ENCODE measurements at regions not wholly inside any gene's neighbourhood (a gene's known extent, or its start where the extent isn't known, plus 50 kb on each side); places are given as distances from the start of the nearest gene placed in this dataset.

DNA sequence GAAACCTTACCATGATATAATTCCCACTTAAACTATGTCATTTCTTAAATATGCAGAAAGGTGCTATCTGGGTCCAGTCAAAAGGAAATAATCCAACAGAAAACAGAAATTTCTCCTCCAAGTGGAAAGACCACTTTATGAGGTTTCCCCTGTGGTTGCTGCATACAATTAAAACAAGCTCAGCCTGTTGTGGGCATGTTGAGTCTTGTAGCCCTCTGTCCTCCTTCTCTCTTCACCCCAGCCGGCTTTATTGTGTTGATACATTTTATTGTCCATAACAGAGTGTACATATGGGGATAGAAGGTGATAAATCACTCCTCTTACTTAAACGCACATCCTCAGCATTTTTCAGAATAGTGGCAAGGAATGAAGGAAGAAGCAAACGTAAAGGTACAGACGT, 126.0 kb upstream of the MTNR1B start:
- ATAC-seq, result no peak
- no peak for DNase-seq
- Histone ChIP-seq H3K4me1 (no peaks in the 10 kb centered on the region), H3K36me3 (no peaks in the 10 kb centered on the region), H3K9me3 (no peaks in the 10 kb centered on the region), H3K27me3 (no peaks in the 10 kb centered on the region), H3K27ac (no peak overlapping the region), H3K4me3 (no peak overlapping the region)
- TF ChIP-seq, protein P1, sequence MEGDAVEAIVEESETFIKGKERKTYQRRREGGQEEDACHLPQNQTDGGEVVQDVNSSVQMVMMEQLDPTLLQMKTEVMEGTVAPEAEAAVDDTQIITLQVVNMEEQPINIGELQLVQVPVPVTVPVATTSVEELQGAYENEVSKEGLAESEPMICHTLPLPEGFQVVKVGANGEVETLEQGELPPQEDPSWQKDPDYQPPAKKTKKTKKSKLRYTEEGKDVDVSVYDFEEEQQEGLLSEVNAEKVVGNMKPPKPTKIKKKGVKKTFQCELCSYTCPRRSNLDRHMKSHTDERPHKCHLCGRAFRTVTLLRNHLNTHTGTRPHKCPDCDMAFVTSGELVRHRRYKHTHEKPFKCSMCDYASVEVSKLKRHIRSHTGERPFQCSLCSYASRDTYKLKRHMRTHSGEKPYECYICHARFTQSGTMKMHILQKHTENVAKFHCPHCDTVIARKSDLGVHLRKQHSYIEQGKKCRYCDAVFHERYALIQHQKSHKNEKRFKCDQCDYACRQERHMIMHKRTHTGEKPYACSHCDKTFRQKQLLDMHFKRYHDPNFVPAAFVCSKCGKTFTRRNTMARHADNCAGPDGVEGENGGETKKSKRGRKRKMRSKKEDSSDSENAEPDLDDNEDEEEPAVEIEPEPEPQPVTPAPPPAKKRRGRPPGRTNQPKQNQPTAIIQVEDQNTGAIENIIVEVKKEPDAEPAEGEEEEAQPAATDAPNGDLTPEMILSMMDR (IDR thresholded peaks at IDR 0.05), result no peak
- intact Hi-C loops (cut with DNase I), result no loop called here
- WGBS, 2 donors, result 88 to 93% methylated on average over 4 of the region's 4 CpGs

DNA sequence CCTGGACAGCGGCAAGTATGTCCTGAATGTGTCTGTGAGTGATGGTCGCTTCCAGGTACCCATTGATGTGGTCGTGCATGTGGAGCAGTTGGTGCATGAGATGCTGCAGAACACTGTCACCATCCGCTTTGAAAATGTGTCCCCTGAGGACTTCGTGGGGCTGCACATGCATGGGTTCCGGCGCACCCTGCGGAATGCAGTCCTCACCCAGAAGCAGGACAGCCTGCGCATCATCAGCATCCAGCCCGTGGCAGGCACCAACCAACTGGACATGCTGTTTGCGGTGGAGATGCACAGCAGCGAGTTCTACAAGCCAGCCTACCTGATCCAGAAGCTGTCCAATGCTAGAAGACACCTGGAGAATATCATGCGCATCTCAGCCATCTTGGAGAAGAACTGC, 125.3 kb upstream of the MTNR1B start:
- H3K27ac ChIP-seq, result no peak overlapping the region
- DNase-seq (no peak), ATAC-seq (no peak)
- H3K4me1 ChIP-seq, result no peaks in the 10 kb centered on the region
- TF ChIP-seq, protein P1 (IDR thresholded peaks at IDR 0.05), result no peak
- no peak overlapping the region for H3K4me3 ChIP-seq
- no peaks in the 10 kb centered on the region for H3K9me3 ChIP-seq
- H3K27me3 ChIP-seq, result no peaks in the 10 kb centered on the region
- 94 to 97% methylated on average over 13 of the region's 13 CpGs for WGBS, 2 donors
- H3K36me3 ChIP-seq, result no peaks in the 10 kb centered on the region
- intact Hi-C loops (cut with DNase I), result no loop called here

DNA sequence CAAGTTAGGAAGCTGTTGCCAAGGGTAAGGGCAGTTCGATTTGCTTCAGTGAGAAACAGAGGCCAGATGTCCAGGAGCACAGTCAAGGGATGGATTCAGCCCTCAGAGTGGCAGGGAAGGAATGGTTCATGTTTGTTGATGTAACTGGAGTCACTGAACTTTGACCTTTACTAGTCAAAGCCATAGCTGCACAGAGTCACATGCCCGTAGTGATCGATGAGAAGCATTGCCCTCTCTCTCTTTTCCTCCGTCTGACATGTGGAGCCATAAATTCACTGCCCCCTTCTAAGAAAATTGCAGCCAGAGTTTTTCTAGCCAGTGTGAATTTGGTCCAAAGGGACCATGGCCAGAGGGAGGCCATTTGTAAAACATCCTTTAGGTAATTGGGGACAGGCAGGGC, 124.1 kb upstream of the MTNR1B start:
- Histone ChIP-seq H3K9me3 (no peaks in the 10 kb centered on the region), H3K4me1 (no peaks in the 10 kb centered on the region), H3K36me3 (no peaks in the 10 kb centered on the region), H3K27me3 (no peaks in the 10 kb centered on the region), H3K4me3 (no peak overlapping the region), H3K27ac (no peak overlapping the region)
- WGBS, 2 donors, result 85 to 86% methylated on average over 4 of the region's 4 CpGs
- TF ChIP-seq, protein P1 (IDR thresholded peaks at IDR 0.05), result no peak
- ATAC-seq (no peak), DNase-seq (no peak)
- intact Hi-C loops (cut with DNase I), result no loop called here

DNA sequence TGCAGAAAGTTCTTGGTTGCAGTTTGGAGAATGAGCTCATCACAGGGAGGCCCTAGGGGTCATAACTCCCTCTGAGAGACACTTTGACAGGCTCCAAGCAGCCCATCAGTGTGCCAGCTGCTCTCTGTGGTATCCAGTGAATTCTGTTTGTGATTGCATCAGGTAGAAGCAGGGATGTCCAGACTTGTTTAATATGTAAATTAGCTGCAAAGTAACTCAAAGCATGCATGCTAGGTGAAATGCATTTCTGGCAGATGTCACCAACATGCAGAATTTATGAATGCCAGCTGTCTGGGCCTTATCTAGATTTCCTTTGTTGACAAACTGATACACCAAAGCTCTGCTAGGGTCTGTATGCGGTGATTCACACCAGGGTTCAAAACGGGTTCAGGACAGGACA, 123.6 kb upstream of the MTNR1B start:
- Histone ChIP-seq H3K4me1 (no peaks in the 10 kb centered on the region), H3K27me3 (no peaks in the 10 kb centered on the region), H3K36me3 (no peaks in the 10 kb centered on the region), H3K9me3 (no peaks in the 10 kb centered on the region), H3K4me3 (no peak overlapping the region), H3K27ac (no peak overlapping the region)
- WGBS, 2 donors, result 53 to 75% methylated on average over 2 of the region's 2 CpGs
- TF ChIP-seq, protein P1 (IDR thresholded peaks at IDR 0.05), result no peak
- intact Hi-C loops (cut with DNase I), result no loop called here
- DNase-seq, result no peak
- no peak for ATAC-seq
